ENCODE measurements at regions not wholly inside any gene's neighbourhood (a gene's known extent, or its start where the extent isn't known, plus 50 kb on each side); places are given as distances from the start of the nearest gene placed in this dataset.

DNA sequence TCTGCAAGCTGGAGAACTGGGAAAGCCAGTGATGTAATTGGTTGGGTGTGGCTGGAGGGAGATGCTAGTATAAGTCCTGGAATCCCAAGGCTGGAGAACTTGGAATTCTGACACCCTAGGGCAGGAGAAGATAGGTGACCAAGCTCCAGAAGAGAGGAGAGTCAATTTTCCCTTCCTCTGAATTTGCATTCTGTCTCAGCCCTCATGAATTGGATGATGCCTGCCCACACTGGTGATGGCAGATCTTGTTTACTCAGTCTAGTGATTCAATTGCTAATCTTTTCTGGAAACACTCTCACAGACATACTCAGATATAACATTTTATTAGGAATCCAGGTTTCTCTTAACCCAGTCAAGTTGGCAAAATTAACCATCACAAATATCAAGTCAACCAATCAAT is 287.2 kb downstream of the RDH14 start:
- Mint-ChIP-seq H3K4me3 (no peak overlapping the region), H3K4me1 (no peaks in the 10 kb centered on the region), H3K27ac (no peak overlapping the region), H3K9me3 (ENCODE audit: insufficient read depth) (no peaks in the 10 kb centered on the region), H3K27me3 (no peaks in the 10 kb centered on the region)
- H3K4me2 ChIP-seq (replicated peaks; ENCODE audit: low read depth, low read length, poor library complexity, severe bottlenecking): no peak overlapping the region
- ChIA-PET POLR2A (no interaction called here), CTCF (no interaction called here)
- H3K9ac ChIP-seq (ENCODE audit: low read length): no peak overlapping the region
- ATAC-seq (ENCODE audit: low read depth) (no peak), DNase-seq (no peak)
- no peak overlapping the region for H2AFZ ChIP-seq (ENCODE audit: insufficient read depth, low read depth, low read length, poor library complexity, severe bottlenecking)
- H3K27me3 ChIP-seq (replicated peaks in 1 of 4; ENCODE audit: control extremely low read depth in 1 of 4, control insufficient read depth in 3 of 4, insufficient read depth in 4 of 4, low read length in 3 of 4): no peaks in the 10 kb centered on the region
- no peaks in the 10 kb centered on the region for H3K4me1 ChIP-seq (ENCODE audit: control insufficient read depth in 2 of 2, insufficient read depth in 2 of 2, low read length in 2 of 2)
- no peak for TF ChIP-seq EZH2 (IDR thresholded peaks at IDR 0.05; ENCODE audit: borderline replicate concordance, insufficient read depth, low read depth, low read length, poor library complexity, severe bottlenecking)
- TF ChIP-seq, protein P1, sequence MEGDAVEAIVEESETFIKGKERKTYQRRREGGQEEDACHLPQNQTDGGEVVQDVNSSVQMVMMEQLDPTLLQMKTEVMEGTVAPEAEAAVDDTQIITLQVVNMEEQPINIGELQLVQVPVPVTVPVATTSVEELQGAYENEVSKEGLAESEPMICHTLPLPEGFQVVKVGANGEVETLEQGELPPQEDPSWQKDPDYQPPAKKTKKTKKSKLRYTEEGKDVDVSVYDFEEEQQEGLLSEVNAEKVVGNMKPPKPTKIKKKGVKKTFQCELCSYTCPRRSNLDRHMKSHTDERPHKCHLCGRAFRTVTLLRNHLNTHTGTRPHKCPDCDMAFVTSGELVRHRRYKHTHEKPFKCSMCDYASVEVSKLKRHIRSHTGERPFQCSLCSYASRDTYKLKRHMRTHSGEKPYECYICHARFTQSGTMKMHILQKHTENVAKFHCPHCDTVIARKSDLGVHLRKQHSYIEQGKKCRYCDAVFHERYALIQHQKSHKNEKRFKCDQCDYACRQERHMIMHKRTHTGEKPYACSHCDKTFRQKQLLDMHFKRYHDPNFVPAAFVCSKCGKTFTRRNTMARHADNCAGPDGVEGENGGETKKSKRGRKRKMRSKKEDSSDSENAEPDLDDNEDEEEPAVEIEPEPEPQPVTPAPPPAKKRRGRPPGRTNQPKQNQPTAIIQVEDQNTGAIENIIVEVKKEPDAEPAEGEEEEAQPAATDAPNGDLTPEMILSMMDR (IDR thresholded peaks at IDR 0.05): no peak
- H3K4me3 ChIP-seq (ENCODE audit: control extremely low read depth in 1 of 5, extremely low read depth in 1 of 5, insufficient read depth in 1 of 5, low read depth in 2 of 5, low read length in 4 of 5): no peak overlapping the region
- intact Hi-C loops (cut with micrococcal nuclease): no loop called here
- H3K36me3 ChIP-seq (replicated peaks in 1 of 2; ENCODE audit: control extremely low read depth in 1 of 2, control insufficient read depth in 1 of 2, extremely low read depth in 1 of 2, insufficient read depth in 2 of 2, low read length in 1 of 2): no peaks in the 10 kb centered on the region
- H3K79me2 ChIP-seq (ENCODE audit: control insufficient read depth, insufficient read depth, low read length): no peaks in the 10 kb centered on the region
- no peaks in the 10 kb centered on the region for H4K20me1 ChIP-seq (ENCODE audit: control insufficient read depth, insufficient read depth, low read length, poor library complexity, severe bottlenecking)
- no peak overlapping the region for H3K27ac ChIP-seq (ENCODE audit: low read length in 2 of 2)
- peaks cover 0 to 13% (median 0%) of the 10 kb centered on the region in 3 donors for H3K9me3 ChIP-seq (ENCODE audit: control extremely low read depth in 1 of 3, control insufficient read depth in 2 of 3, insufficient read depth in 1 of 3, low read length in 2 of 3)

DNA sequence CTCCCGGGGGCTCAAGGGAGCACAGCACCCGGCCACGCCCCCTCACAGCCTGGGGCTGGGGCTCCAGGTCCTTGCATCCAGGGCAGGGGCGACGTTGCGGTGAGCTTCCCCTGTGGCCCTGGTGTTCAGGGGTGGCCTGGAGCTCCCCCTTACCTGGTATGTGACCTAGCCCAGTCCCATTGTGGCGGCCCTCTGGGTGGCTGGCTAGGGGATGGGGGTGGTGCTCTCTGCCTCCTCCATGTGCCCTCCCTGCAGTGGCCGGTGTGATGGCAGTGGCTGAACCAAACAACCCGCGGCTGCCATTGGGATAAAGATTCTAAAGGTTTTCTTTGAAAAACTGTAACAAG is 288.3 kb downstream of the RDH14 start:
- H3K9me3 Mint-ChIP-seq (ENCODE audit: insufficient read depth): no peaks in the 10 kb centered on the region
- H3K4me1 ChIP-seq (ENCODE audit: control insufficient read depth in 2 of 2, insufficient read depth in 2 of 2, low read length in 2 of 2): no peaks in the 10 kb centered on the region
- no peak overlapping the region for H3K4me2 ChIP-seq (replicated peaks; ENCODE audit: low read depth, low read length, poor library complexity, severe bottlenecking)
- no peaks in the 10 kb centered on the region for H3K79me2 ChIP-seq (ENCODE audit: control insufficient read depth, insufficient read depth, low read length)
- H3K27ac ChIP-seq (ENCODE audit: low read length in 2 of 2): no peak overlapping the region
- CTCF ChIA-PET: no interaction called here
- ATAC-seq (ENCODE audit: low read depth) (no peak), DNase-seq (no peak)
- no peak overlapping the region for H3K4me3 ChIP-seq (ENCODE audit: control extremely low read depth in 1 of 5, extremely low read depth in 1 of 5, insufficient read depth in 1 of 5, low read depth in 2 of 5, low read length in 4 of 5)
- no peak overlapping the region for H3K9ac ChIP-seq (ENCODE audit: low read length)
- POLR2A ChIA-PET: no interaction called here
- H4K20me1 ChIP-seq (ENCODE audit: control insufficient read depth, insufficient read depth, low read length, poor library complexity, severe bottlenecking): no peaks in the 10 kb centered on the region
- no peak overlapping the region for H3K27ac Mint-ChIP-seq
- no peak overlapping the region for H2AFZ ChIP-seq (ENCODE audit: insufficient read depth, low read depth, low read length, poor library complexity, severe bottlenecking)
- H3K27me3 Mint-ChIP-seq: no peaks in the 10 kb centered on the region
- TF ChIP-seq, protein P1 (IDR thresholded peaks at IDR 0.05): no peak
- no peak for TF ChIP-seq EZH2 (IDR thresholded peaks at IDR 0.05; ENCODE audit: borderline replicate concordance, insufficient read depth, low read depth, low read length, poor library complexity, severe bottlenecking)
- H3K4me3 Mint-ChIP-seq: no peak overlapping the region
- 92% methylated on average over 8 of the region's 10 CpGs for WGBS (ENCODE audit: insufficient coverage)
- H3K36me3 ChIP-seq (replicated peaks in 1 of 2; ENCODE audit: control extremely low read depth in 1 of 2, control insufficient read depth in 1 of 2, extremely low read depth in 1 of 2, insufficient read depth in 2 of 2, low read length in 1 of 2): no peaks in the 10 kb centered on the region
- peaks cover 0 to 13% (median 0%) of the 10 kb centered on the region in 3 donors for H3K9me3 ChIP-seq (ENCODE audit: control extremely low read depth in 1 of 3, control insufficient read depth in 2 of 3, insufficient read depth in 1 of 3, low read length in 2 of 3)
- intact Hi-C loops (cut with micrococcal nuclease): no loop called here
- H3K4me1 Mint-ChIP-seq: no peaks in the 10 kb centered on the region
- H3K27me3 ChIP-seq (replicated peaks in 1 of 4; ENCODE audit: control extremely low read depth in 1 of 4, control insufficient read depth in 3 of 4, insufficient read depth in 4 of 4, low read length in 3 of 4): no peaks in the 10 kb centered on the region

All from B cell (primary cell).